Dendritic cell treated with granulocyte-macrophage colony-stimulating factor and Interleukin-4, amounts not matched to agents 40 ng/mL and 50 ng/mL, for 4 days (primary cell): ENCODE measurements at regions not wholly inside any gene's neighbourhood (a gene's known extent, or its start where the extent isn't known, plus 50 kb on each side); places are given as distances from the start of the nearest gene placed in this dataset.

Source experiments
- H3K27ac Mint-ChIP-seq: one replicate; pipeline ENCODE4 v1.8.0; 2022; ENCODE audit warnings: mild to moderate bottlenecking, mixed read lengths
- H3K27me3 Mint-ChIP-seq: one replicate; pipeline ENCODE4 v1.8.0; 2022; ENCODE audit warnings: mild to moderate bottlenecking, mixed read lengths
- H3K36me3 Mint-ChIP-seq: one replicate; pipeline ENCODE4 v1.8.0; 2022; ENCODE audit warnings: low read depth, mixed read lengths
- H3K4me1 Mint-ChIP-seq: one replicate; pipeline ENCODE4 v1.8.0; 2022; ENCODE audit warnings: low read depth, mixed read lengths
- H3K4me3 Mint-ChIP-seq: one replicate; pipeline ENCODE4 v1.8.0; 2022; ENCODE audit warnings: mild to moderate bottlenecking, moderate library complexity, mixed read lengths
- H3K9me3 Mint-ChIP-seq: one replicate; pipeline ENCODE4 v1.8.0; 2022; ENCODE audit warnings: mixed read lengths
- intact Hi-C: fragments of 100-400 bp; cut with micrococcal nuclease; formaldehyde crosslinking; loops from one replicate; pipeline ENCODE4 v1.15.0; 2022

GRCh38 chr15:79520654-79521053 lies 88.5 kb downstream of the MINAR1 start:
- peaks cover 2% of the 10 kb centered on the region for H3K27me3 Mint-ChIP-seq
- H3K9me3 Mint-ChIP-seq: no peaks in the 10 kb centered on the region
- H3K36me3 Mint-ChIP-seq: no peaks in the 10 kb centered on the region
- H3K4me1 Mint-ChIP-seq: no peaks in the 10 kb centered on the region
- no peak overlapping the region for H3K4me3 Mint-ChIP-seq
- no peak overlapping the region for H3K27ac Mint-ChIP-seq
- intact Hi-C loops: no loop called here

- peaks cover 7% of the 10 kb centered on the region for H3K27me3 Mint-ChIP-seq
- no peaks in the 10 kb centered on the region for H3K36me3 Mint-ChIP-seq
- H3K27ac Mint-ChIP-seq: no peak overlapping the region
- no peaks in the 10 kb centered on the region for H3K4me1 Mint-ChIP-seq
- no peaks in the 10 kb centered on the region for H3K9me3 Mint-ChIP-seq
- no peak overlapping the region for H3K4me3 Mint-ChIP-seq
- intact Hi-C loops: no loop called here
Measured at GRCh38 chr15:79522656-79523055, 90.5 kb downstream of the MINAR1 start.

- no peak overlapping the region for H3K27ac Mint-ChIP-seq
- H3K9me3 Mint-ChIP-seq: no peaks in the 10 kb centered on the region
- H3K4me1 Mint-ChIP-seq: no peaks in the 10 kb centered on the region
- H3K27me3 Mint-ChIP-seq: peaks cover 7% of the 10 kb centered on the region
- no peak overlapping the region for H3K4me3 Mint-ChIP-seq
- intact Hi-C loops: no loop called here
- no peaks in the 10 kb centered on the region for H3K36me3 Mint-ChIP-seq
Measured at GRCh38 chr15:79523266-79523665, 91.1 kb downstream of the MINAR1 start.

GRCh38 chr15:79524531-79524930 lies 92.4 kb downstream of the MINAR1 start:
- Mint-ChIP-seq H3K9me3 (no peaks in the 10 kb centered on the region), H3K27me3 (peaks cover 13% of the 10 kb centered on the region), H3K27ac (no peak overlapping the region), H3K36me3 (no peaks in the 10 kb centered on the region), H3K4me3 (no peak overlapping the region), H3K4me1 (no peaks in the 10 kb centered on the region)
- intact Hi-C loops: no loop called here

- intact Hi-C loops: no loop called here
- H3K27me3 Mint-ChIP-seq: peaks cover 17% of the 10 kb centered on the region
Measured at GRCh38 chr15:79526376-79526775, 94.2 kb downstream of the MINAR1 start.

GRCh38 chr15:79527821-79528220 lies 95.7 kb downstream of the MINAR1 start:
- Mint-ChIP-seq H3K36me3 (no peaks in the 10 kb centered on the region), H3K4me1 (no peaks in the 10 kb centered on the region), H3K4me3 (no peak overlapping the region), H3K27ac (no peak overlapping the region), H3K27me3 (peaks cover 18% of the 10 kb centered on the region), H3K9me3 (no peaks in the 10 kb centered on the region)
- intact Hi-C loops: no loop called here

More at GRCh38 chr15:79526376-79526775, 94.2 kb downstream of the MINAR1 start:
- H3K9me3 Mint-ChIP-seq: no peaks in the 10 kb centered on the region
- no peaks in the 10 kb centered on the region for H3K36me3 Mint-ChIP-seq
- no peaks in the 10 kb centered on the region for H3K4me1 Mint-ChIP-seq
- H3K27ac Mint-ChIP-seq: no peak overlapping the region
- no peak overlapping the region for H3K4me3 Mint-ChIP-seq

GRCh38 chr15:79529157-79529785 lies 97.1 kb downstream of the MINAR1 start:
- no peaks in the 10 kb centered on the region for H3K36me3 Mint-ChIP-seq
- H3K27ac Mint-ChIP-seq: no peak overlapping the region
- no peaks in the 10 kb centered on the region for H3K4me1 Mint-ChIP-seq
- no peaks in the 10 kb centered on the region for H3K9me3 Mint-ChIP-seq
- intact Hi-C loops: no loop called here
- peaks cover 22% of the 10 kb centered on the region for H3K27me3 Mint-ChIP-seq
- no peak overlapping the region for H3K4me3 Mint-ChIP-seq

GRCh38 chr15:79535536-79535935 lies 103.4 kb downstream of the MINAR1 start:
- Mint-ChIP-seq H3K4me1 (no peaks in the 10 kb centered on the region), H3K9me3 (no peaks in the 10 kb centered on the region), H3K36me3 (no peaks in the 10 kb centered on the region), H3K4me3 (no peak overlapping the region), H3K27me3 (peaks cover 19% of the 10 kb centered on the region), H3K27ac (no peak overlapping the region)
- intact Hi-C loops: no loop called here

GRCh38 chr15:79538527-79538926 lies 106.4 kb downstream of the MINAR1 start:
- Mint-ChIP-seq H3K27me3 (peaks cover 18% of the 10 kb centered on the region), H3K27ac (no peak overlapping the region), H3K36me3 (no peaks in the 10 kb centered on the region), H3K9me3 (no peaks in the 10 kb centered on the region), H3K4me1 (no peaks in the 10 kb centered on the region), H3K4me3 (no peak overlapping the region)
- intact Hi-C loops: no loop called here

GRCh38 chr15:79539401-79539800 lies 107.3 kb downstream of the MINAR1 start:
- Mint-ChIP-seq H3K27me3 (peaks cover 12% of the 10 kb centered on the region), H3K4me1 (no peaks in the 10 kb centered on the region), H3K4me3 (no peak overlapping the region), H3K27ac (no peak overlapping the region), H3K36me3 (no peaks in the 10 kb centered on the region), H3K9me3 (no peaks in the 10 kb centered on the region)
- intact Hi-C loops: no loop called here

GRCh38 chr15:79540551-79540950 lies 108.4 kb downstream of the MINAR1 start:
- Mint-ChIP-seq H3K4me1 (no peaks in the 10 kb centered on the region), H3K9me3 (no peaks in the 10 kb centered on the region), H3K27me3 (peaks cover 6% of the 10 kb centered on the region), H3K4me3 (no peak overlapping the region), H3K36me3 (no peaks in the 10 kb centered on the region), H3K27ac (no peak overlapping the region)
- intact Hi-C loops: no loop called here

- Mint-ChIP-seq H3K4me3 (no peak overlapping the region), H3K27me3 (peaks cover 6% of the 10 kb centered on the region), H3K27ac (no peak overlapping the region), H3K4me1 (no peaks in the 10 kb centered on the region), H3K36me3 (no peaks in the 10 kb centered on the region), H3K9me3 (no peaks in the 10 kb centered on the region)
- intact Hi-C loops: no loop called here
Measured at GRCh38 chr15:79541196-79541595, 109.1 kb downstream of the MINAR1 start.

- no peaks in the 10 kb centered on the region for H3K9me3 Mint-ChIP-seq
Measured at GRCh38 chr15:79543097-79543496, 111.0 kb downstream of the MINAR1 start.

GRCh38 chr15:79549196-79549595 lies 117.1 kb downstream of the MINAR1 start:
- H3K9me3 Mint-ChIP-seq: no peaks in the 10 kb centered on the region
- no peak overlapping the region for H3K27ac Mint-ChIP-seq
- intact Hi-C loops: no loop called here
- H3K4me3 Mint-ChIP-seq: no peak overlapping the region
- H3K4me1 Mint-ChIP-seq: no peaks in the 10 kb centered on the region
- peaks cover 13% of the 10 kb centered on the region for H3K27me3 Mint-ChIP-seq
- no peaks in the 10 kb centered on the region for H3K36me3 Mint-ChIP-seq

More at GRCh38 chr15:79543097-79543496, 111.0 kb downstream of the MINAR1 start:
- H3K36me3 Mint-ChIP-seq: no peaks in the 10 kb centered on the region
- no peak overlapping the region for H3K27ac Mint-ChIP-seq
- no peak overlapping the region for H3K4me3 Mint-ChIP-seq
- intact Hi-C loops: no loop called here
- H3K27me3 Mint-ChIP-seq: no peaks in the 10 kb centered on the region
- no peaks in the 10 kb centered on the region for H3K4me1 Mint-ChIP-seq

GRCh38 chr15:79560384-79560783 lies 128.2 kb downstream of the MINAR1 start:
- Mint-ChIP-seq H3K36me3 (no peaks in the 10 kb centered on the region), H3K9me3 (no peaks in the 10 kb centered on the region), H3K4me3 (no peak overlapping the region), H3K27ac (no peak overlapping the region), H3K27me3 (peaks cover 15% of the 10 kb centered on the region), H3K4me1 (no peaks in the 10 kb centered on the region)
- intact Hi-C loops: no loop called here
